ENCODE measurements at regions not wholly inside any gene's neighbourhood (a gene's known extent, or its start where the extent isn't known, plus 50 kb on each side); places are given as distances from the start of the nearest gene placed in this dataset.

GRCh38 chr1:242585616-242586359, 61.3 kb upstream of the PLD5 start:
- CTCF ChIA-PET (ENCODE audit: partially characterized antibody) = interaction anchor here (0.7 kb wide), 1 partner anchor 35 kb away, joined by 3 read pairs; no protein-coding TSS in a partner anchor
- peak in 1 of 2 experiments; percentile 53 for DNase-seq (ENCODE audit: low read depth in 1 of 2, low spot score in 2 of 2)
- WGBS, 2 experiments (ENCODE audit: extremely low coverage in 1 of 2, insufficient coverage in 1 of 2, insufficient read length in 1 of 2, insufficient replicate concordance in 2 of 2, low coverage in 1 of 2, low lambda C conversion rate in 2 of 2, missing lambda C conversion rate in 1 of 2) = 62% methylated on average over 10 of the region's 10 CpGs; no CpG with 5 or more reads in 1 of the 2 experiments
- TF ChIP-seq TEAD4 (IDR thresholded peaks at IDR 0.05; ENCODE audit: low read depth, low read length) (0 out of 2 replicates have a peak, but pooled peaks have one; percentile 71), CTBP2 (IDR thresholded peaks at IDR 0.05; ENCODE audit: borderline replicate concordance, insufficient read depth, insufficient read length, low read length) (no peak), RXRA (IDR thresholded peaks at IDR 0.05; ENCODE audit: insufficient read depth, low read depth, low read length) (no peak), BCL11A (IDR thresholded peaks at IDR 0.05; ENCODE audit: low read depth in 2 of 2, low read length in 2 of 2) (peak in 1 of 2 experiments; percentile 33), RNF2 (IDR thresholded peaks at IDR 0.05; ENCODE audit: borderline replicate concordance, low read depth, low read length, missing control alignments, poor library complexity, severe bottlenecking) (no peak), RBBP5 (IDR thresholded peaks at IDR 0.05; ENCODE audit: borderline replicate concordance, low read depth, low read length) (no peak), HDAC2 (IDR thresholded peaks at IDR 0.05; ENCODE audit: borderline replicate concordance in 1 of 2, low read depth in 2 of 2, low read length in 2 of 2) (0 out of 4 replicates have a peak, but pooled peaks of 1 of the 2 experiments have one; percentile 64), JUND (IDR thresholded peaks at IDR 0.05; ENCODE audit: low read length) (no peak), TCF12 (IDR thresholded peaks at IDR 0.05; ENCODE audit: low read depth, low read length) (0 out of 2 replicates have a peak, but pooled peaks have one; percentile 38)

More at GRCh38 chr1:242585616-242586359, 61.3 kb upstream of the PLD5 start:
- no peak overlapping the region for H4K91ac ChIP-seq (replicated peaks; ENCODE audit: insufficient read length, low read length)
- H2BK12ac ChIP-seq (ENCODE audit: low read depth, low read length) = 0 out of 2 replicates have a peak overlapping the region, but pooled peaks have one; percentile 50
- no peak overlapping the region for H2BK15ac ChIP-seq (ENCODE audit: low read length)
- no peaks in the 10 kb centered on the region for H3K23me2 ChIP-seq (ENCODE audit: low read depth, low read length)
- H3K4ac ChIP-seq (replicated peaks; ENCODE audit: insufficient read length, low read depth, low read length) = no peak overlapping the region
- peak; percentile 93 for FAIRE-seq
- H3K79me2 ChIP-seq (ENCODE audit: control insufficient read depth in 1 of 2, insufficient read depth in 2 of 2, low read length in 2 of 2) = no peaks in the 10 kb centered on the region
- peaks cover 0 to 3% (median 0%) of the 10 kb centered on the region in 4 experiments; a peak in 2 of 8 replicates for H3K36me3 ChIP-seq (ENCODE audit: control insufficient read depth in 2 of 4, insufficient read depth in 4 of 4, low read length in 3 of 4)
- H3K9ac ChIP-seq (replicated peaks in 1 of 4; ENCODE audit: extremely low read depth in 1 of 4, low read depth in 3 of 4, low read length in 3 of 4) = no peak overlapping the region
- H4K8ac ChIP-seq (ENCODE audit: extremely low read depth, insufficient read depth, low read length) = no peak overlapping the region
- H2AFZ ChIP-seq (ENCODE audit: low read length) = no peak overlapping the region
- peak overlapping the region; percentile 88 for H2BK5ac ChIP-seq (ENCODE audit: low read depth, low read length)
- H3K4me2 ChIP-seq (ENCODE audit: insufficient read depth in 1 of 2, low read depth in 2 of 2, low read length in 2 of 2) = peak overlapping the region in 1 of 2 experiments; percentile 43; a peak in 3 of 4 replicates
- H3K56ac ChIP-seq (replicated peaks; ENCODE audit: insufficient read length, low read depth, low read length) = no peak overlapping the region
- POLR2A ChIA-PET (ENCODE audit: partially characterized antibody) = no interaction called here
- no peak overlapping the region; a peak in 1 of 8 replicates for H3K4me3 ChIP-seq (ENCODE audit: extremely low read depth in 1 of 4, insufficient read depth in 2 of 4, low read depth in 3 of 4, low read length in 4 of 4)
- H3K18ac ChIP-seq (ENCODE audit: extremely low read depth, low read length) = peak overlapping the region; percentile 66; the same call in 1 of the 2 replicates
- no peak overlapping the region for H3K23ac ChIP-seq (ENCODE audit: insufficient read length)
- H4K5ac ChIP-seq (ENCODE audit: insufficient read length, low read depth, low read length) = no peak overlapping the region
- no peak overlapping the region for H2AK5ac ChIP-seq (ENCODE audit: low read depth, low read length)
- no peaks in the 10 kb centered on the region for H4K20me1 ChIP-seq (replicated peaks in 1 of 2; ENCODE audit: control insufficient read depth in 1 of 2, insufficient read depth in 2 of 2, low read length in 2 of 2)
- H2BK20ac ChIP-seq (ENCODE audit: low read length) = peak overlapping the region; percentile 80; the same call in 1 of the 2 replicates
- H3K14ac ChIP-seq (ENCODE audit: insufficient read length) = no peak overlapping the region
- H3K27me3 ChIP-seq (replicated peaks in 1 of 4; ENCODE audit: control insufficient read depth in 3 of 4, extremely low read depth in 1 of 4, insufficient read depth in 3 of 4, low read length in 3 of 4) = no peaks in the 10 kb centered on the region
- H3K4me1 ChIP-seq (replicated peaks in 1 of 4; ENCODE audit: control insufficient read depth in 3 of 4, insufficient read depth in 4 of 4, low read length in 3 of 4) = peaks cover 0 to 11% (median 6%) of the 10 kb centered on the region in 4 experiments; a peak in 4 of 7 replicates
- peak overlapping the region; percentile 66 for H3K27ac ChIP-seq (ENCODE audit: low read depth, low read length)
- no peaks in the 10 kb centered on the region for H3K79me1 ChIP-seq (ENCODE audit: low read depth, low read length)
- no peak overlapping the region for H2BK120ac ChIP-seq (replicated peaks; ENCODE audit: low read depth, low read length)
- H3K9me3 ChIP-seq (ENCODE audit: insufficient read depth in 2 of 2, low read depth in 1 of 2, low read length in 1 of 2) = peaks cover 8 to 10% of the 10 kb centered on the region in 2 experiments
